HCT116 (cell line): ENCODE measurements at regions not wholly inside any gene's neighbourhood (a gene's known extent, or its start where the extent isn't known, plus 50 kb on each side); places are given as distances from the start of the nearest gene placed in this dataset.

ENCODE experiments used
- EZH2phosphoT487 ChIP-seq: fragments of 200-600 bp; IDR thresholded peaks from 2 replicates; pipeline ENCODE4 v1.6.1; 2018; ENCODE audit warnings: antibody characterized with exemption, borderline replicate concordance
- JUND ChIP-seq: IDR thresholded peaks from 2 replicates; pipeline ENCODE4 v1.6.1; 2012
- POLR2A ChIP-seq: IDR thresholded peaks from 2 replicates; pipeline ENCODE4 v1.7.0; 2011; ENCODE audit warnings: borderline replicate concordance; ENCODE audit not compliant: insufficient read depth, insufficient read length; ENCODE audit errors: extremely low read depth
- POLR2AphosphoS5 ChIP-seq: IDR thresholded peaks from 2 replicates; pipeline ENCODE4 v1.6.1; 2011; ENCODE audit warnings: mild to moderate bottlenecking, low read depth, low read length, moderate library complexity
- RAD21 ChIP-seq: IDR thresholded peaks from 2 replicates; pipeline ENCODE4 v1.6.1; 2012; ENCODE audit warnings: low read depth, mild to moderate bottlenecking
- REST ChIP-seq: IDR thresholded peaks from 2 replicates; pipeline ENCODE4 v1.6.1; 2012; ENCODE audit warnings: low read depth
- SIN3A ChIP-seq: IDR thresholded peaks from 2 replicates; pipeline ENCODE4 v1.6.1; 2012; ENCODE audit warnings: low read depth
- TCF7L2 ChIP-seq: IDR thresholded peaks from 2 replicates; pipeline ENCODE4 v1.7.0; 2011; ENCODE audit warnings: borderline replicate concordance, inconsistent platforms; ENCODE audit not compliant: insufficient read depth, insufficient read length; ENCODE audit errors: extremely low read depth
- TF ChIP-seq, protein P1 (sequence below), 3 experiments: fragments of 200-600 bp in 1 of 3; sonication (generic) in 1 of 3; IDR thresholded peaks in 2 of 3; conservative IDR thresholded peaks in 1 of 3; 2 replicates each; pipeline ENCODE4 v1.5.1; 2012 to 2017; ENCODE audit warnings: low read depth in 2 of 3, low read length in 2 of 3, antibody characterized with exemption in 1 of 3, borderline replicate concordance in 1 of 3, control low read depth in 1 of 3, mild to moderate bottlenecking in 1 of 3, mixed read lengths in 1 of 3, mixed run types in 1 of 3, moderate library complexity in 1 of 3; ENCODE audit not compliant: insufficient read depth in 1 of 3

GRCh38 chr10:29873941-29874484 lies 185.4 kb downstream of the JCAD start:
- TF ChIP-seq REST (no peak), SIN3A (no peak), POLR2AphosphoS5 (no peak), JUND (no peak), POLR2A (no peak), EZH2phosphoT487 (no peak), TCF7L2 (no peak), RAD21 (no peak)
- TF ChIP-seq, protein P1, sequence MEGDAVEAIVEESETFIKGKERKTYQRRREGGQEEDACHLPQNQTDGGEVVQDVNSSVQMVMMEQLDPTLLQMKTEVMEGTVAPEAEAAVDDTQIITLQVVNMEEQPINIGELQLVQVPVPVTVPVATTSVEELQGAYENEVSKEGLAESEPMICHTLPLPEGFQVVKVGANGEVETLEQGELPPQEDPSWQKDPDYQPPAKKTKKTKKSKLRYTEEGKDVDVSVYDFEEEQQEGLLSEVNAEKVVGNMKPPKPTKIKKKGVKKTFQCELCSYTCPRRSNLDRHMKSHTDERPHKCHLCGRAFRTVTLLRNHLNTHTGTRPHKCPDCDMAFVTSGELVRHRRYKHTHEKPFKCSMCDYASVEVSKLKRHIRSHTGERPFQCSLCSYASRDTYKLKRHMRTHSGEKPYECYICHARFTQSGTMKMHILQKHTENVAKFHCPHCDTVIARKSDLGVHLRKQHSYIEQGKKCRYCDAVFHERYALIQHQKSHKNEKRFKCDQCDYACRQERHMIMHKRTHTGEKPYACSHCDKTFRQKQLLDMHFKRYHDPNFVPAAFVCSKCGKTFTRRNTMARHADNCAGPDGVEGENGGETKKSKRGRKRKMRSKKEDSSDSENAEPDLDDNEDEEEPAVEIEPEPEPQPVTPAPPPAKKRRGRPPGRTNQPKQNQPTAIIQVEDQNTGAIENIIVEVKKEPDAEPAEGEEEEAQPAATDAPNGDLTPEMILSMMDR (IDR thresholded peaks at IDR 0.05 in 2 of 3, conservative IDR thresholded peaks at IDR 0.05 in 1 of 3; ENCODE audit: borderline replicate concordance in 1 of 3, insufficient read depth in 1 of 3, low read depth in 2 of 3, low read length in 2 of 3), result no peak
